ENCODE measurements at regions not wholly inside any gene's neighbourhood (a gene's known extent, or its start where the extent isn't known, plus 50 kb on each side); places are given as distances from the start of the nearest gene placed in this dataset.

- TF ChIP-seq CTCF (conservative IDR thresholded peaks at IDR 0.05; ENCODE audit: low read length) (no peak), EZH2phosphoT487 (IDR thresholded peaks at IDR 0.05; ENCODE audit: borderline replicate concordance) (no peak)
Observed at GRCh38 chr2:16043192-16043591, 102.8 kb downstream of the MYCN start.
